Occipital lobe (tissue), 1 donor: ENCODE measurements at regions not wholly inside any gene's neighbourhood (a gene's known extent, or its start where the extent isn't known, plus 50 kb on each side); places are given as distances from the start of the nearest gene placed in this dataset.
"Not testable (repeated sequence)": the region's sequence is repeated elsewhere in the genome, so short reads cannot be mapped to it uniquely, and the experiment has no call there.

ENCODE experiments used
- DNase-seq: peaks from one replicate; lab custom pipeline; 2025; lab: John Stamatoyannopoulos, UW

GRCh38 chr13:50412046-50412617, 396.9 kb downstream of the KCNRG start:
- no peak for DNase-seq

GRCh38 chr13:50414640-50415039, 399.4 kb downstream of the KCNRG start:
- DNase-seq = no peak

DNA sequence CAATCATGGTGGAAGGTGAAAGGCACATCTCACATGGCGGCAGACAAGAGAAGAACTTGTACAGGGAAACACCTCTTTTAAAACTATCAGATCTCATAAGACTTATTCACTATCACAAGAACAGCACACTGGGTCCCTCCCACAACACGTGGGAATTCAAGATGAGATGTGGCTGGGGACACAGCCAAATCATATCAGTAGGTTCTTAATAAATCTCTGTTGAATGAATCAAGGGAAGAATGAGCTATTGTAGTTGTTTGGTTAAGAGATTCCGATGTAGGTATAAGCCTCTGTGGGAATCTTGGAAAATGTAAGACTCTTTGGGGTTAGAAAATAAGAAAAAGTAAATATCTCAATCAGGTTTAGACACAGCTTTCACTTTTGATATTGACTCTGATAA, 400.2 kb downstream of the KCNRG start:
- DNase-seq = no peak

DNA sequence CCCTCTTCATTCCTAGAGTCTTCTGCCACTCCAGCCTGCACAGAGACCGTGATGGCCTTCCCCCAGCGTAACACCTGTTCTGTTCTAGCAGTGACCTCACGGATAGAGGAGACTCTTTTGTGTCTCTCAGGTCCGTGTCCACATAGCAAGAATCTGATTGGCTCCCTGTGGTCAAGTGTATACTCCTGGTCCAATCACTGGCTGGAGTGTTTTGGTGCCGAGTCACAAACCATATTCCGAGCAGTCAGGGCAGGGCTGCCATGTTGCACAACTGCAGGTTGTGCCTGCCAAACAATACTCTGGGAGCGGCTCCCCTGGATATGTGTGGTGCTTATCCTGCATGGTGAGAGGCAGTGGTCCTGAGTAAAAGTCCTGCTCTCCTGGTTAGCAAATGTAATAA, 402.4 kb downstream of the KCNRG start:
- DNase-seq = no peak

DNA sequence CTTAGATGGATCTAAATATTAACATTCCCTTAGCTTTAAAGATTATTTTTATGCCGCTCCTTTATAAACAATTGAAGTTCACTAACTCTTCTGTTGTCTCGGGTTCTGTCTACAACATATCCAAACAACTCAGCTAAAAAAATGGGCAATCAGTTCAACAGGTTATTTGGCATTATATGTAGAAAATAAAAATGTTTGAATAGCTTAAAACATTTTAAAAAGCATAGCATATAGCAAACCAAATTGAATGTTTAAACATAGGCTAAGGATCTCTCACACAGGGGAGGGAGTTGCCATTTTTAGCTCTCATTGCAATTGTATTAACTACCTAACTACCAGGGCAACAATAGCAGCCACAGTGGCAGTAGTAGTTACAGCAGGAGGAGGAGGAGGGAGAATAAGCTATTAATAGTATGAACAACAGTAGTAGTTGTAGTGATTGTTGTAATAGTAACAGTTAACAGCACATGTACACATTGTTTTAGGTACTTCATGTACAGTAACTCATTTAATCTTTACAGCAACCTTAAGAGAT, 404.2 kb downstream of the KCNRG start:
- DNase-seq = no peak

DNA sequence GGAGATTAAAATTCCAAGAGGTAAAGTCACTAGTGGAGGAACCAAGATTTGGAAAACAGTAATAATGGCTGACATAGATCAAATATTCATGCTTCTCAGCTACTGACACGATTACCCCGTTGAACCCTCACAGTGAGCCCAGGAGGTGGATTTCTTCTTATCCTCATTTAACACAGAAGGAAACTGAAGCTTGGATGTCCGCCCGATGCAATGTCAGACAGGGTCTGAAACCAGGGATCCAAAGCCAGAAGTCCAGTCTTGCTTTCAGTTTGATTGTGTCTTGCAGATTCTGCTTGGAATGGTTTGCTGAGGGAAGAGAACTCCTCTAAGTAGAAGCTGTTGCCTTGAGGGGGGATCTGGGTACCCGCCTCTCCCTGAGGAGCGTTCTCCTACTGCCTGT, 404.7 kb downstream of the KCNRG start:
- no peak for DNase-seq

DNA sequence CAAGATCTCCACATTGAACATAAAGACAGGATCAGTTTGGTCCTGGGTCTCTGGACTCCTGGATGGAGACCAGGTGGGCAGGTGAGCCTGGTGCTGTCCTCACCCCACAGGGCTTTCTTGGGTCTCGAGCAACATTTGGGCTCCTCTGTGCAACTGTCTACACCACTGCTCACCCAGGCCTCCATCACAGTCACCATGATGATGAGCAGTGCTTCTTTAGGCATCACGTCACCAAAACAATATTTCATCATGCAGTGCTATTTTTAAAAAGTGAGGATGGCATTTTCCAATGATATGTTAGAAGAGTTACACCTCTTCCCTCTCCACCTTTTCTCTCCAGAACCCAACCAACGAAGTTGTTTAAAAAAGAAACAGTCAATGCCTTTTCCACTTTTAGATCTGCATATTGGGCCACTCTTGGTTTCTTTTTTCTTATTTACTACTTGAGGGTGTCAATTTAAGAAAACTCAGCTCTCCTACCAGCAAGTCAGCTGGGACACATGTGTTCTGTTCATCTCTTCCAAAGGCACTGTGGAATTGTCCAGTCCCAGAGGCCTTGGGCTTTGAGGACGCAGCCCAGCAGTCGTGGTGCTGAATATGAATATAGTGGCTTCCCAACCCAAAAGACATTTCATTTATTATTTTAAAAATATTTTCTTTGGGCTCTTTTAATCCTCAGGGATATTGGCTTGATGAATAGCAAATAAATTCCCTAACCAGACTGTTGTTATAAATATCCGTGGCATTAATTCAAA, 405.7 kb downstream of the KCNRG start:
- DNase-seq = no peak

GRCh38 chr13:50421473-50422130, 406.4 kb downstream of the KCNRG start:
- no peak for DNase-seq

GRCh38 chr13:50422181-50423148, 407.2 kb downstream of the KCNRG start:
- no peak for DNase-seq

- DNase-seq = no peak
Observed at GRCh38 chr13:50424993-50425392, 409.7 kb downstream of the KCNRG start.

DNA sequence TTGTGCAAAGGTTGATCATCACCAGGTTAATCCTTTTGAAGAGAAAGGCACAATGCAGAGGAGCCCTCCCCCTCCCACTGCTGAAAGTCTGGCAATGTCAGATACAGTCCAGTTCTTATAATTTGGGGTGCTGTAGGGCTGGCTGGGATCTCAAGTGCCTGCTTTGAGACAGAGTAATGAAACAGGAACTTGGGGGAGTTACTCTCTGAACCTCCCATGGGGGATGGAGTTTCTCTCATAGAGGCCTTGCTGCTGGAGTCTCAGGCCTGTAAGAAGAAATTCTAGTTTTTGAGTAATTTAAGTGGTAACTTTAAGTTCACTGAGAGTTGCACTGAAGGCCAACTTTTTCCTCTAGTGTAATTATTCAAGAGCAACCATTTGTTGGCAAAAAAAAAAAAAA, 410.5 kb downstream of the KCNRG start:
- DNase-seq = no peak

GRCh38 chr13:50426927-50427326, 411.7 kb downstream of the KCNRG start:
- no peak for DNase-seq

GRCh38 chr13:50427511-50427910, 412.3 kb downstream of the KCNRG start:
- DNase-seq = not testable (repeated sequence)

DNA sequence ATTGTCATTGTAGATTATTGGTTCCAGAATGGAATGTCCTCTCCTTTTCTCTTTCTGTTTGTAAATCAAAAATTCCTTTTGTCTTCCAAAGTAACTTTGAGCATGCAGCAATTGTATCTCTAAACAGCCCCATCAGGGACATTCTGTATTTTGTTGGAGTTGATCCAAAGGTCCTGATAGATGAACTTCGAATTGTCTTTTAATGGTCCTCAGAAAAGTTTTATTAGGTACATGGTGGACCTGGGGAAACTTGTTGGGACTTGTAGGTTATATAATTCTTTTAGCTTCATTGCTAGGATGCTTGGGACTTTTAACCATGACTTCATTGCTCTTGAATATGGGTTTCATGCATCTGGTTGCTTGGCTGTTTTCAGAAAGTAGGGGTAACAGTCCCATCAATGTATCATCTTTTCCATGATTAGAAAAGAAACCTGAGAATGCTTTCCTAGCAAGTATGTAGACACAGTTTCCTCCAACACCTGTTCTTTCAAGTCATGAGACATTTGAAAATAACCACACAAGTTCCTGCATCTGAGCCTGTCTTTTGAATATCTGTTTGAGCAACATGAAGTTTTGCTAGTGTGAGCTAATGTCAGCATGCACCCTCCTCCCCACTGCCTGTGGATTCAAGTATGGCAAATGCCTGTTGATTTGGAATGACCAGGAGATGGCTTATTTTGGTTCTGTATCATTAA, 413.1 kb downstream of the KCNRG start:
- DNase-seq = no peak

DNA sequence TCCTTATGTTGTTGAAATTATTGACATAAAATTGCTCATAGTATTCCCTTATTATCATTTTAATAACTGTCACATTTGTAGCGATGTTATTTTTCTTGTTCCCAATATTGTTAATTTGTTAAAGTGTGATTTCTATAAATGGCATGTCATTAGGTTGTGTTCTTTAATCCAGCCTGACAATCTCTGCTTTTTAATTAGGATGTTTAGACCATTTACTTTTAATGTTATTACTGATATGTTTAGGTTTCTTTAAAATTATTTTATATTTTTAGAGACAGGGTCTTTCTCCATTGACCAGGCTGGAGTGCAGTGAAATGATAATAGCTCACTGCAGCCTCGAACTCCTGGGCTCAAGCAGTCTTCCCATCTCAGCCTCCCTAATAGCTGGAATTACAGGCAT, 408.5 kb downstream of the DLEU7 start:
- no peak for DNase-seq

GRCh38 chr13:50437252-50437651, 406.2 kb downstream of the DLEU7 start:
- no peak for DNase-seq

DNA sequence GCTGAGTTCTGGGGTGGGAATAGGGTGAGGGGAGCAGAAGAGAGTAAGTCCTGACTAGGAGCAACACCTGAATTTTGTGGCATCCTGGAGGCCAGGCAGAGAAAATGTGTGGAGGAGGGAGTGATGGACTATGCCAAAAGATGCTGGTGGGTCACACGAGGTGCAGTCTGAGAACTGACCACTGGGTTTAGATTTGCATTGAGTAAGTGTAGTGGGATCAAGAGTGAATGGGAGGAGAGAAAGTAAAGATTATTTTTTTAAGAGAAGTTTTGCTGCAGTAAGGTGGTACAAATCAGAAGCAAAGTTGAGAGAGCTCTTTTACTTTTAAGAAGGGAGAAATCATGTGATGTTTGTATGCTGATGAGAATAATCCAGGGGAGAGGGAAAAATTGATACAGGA, 405.1 kb downstream of the DLEU7 start:
- DNase-seq = no peak

- no peak for DNase-seq
Observed at GRCh38 chr13:50441130-50441529, 402.4 kb downstream of the DLEU7 start.

DNA sequence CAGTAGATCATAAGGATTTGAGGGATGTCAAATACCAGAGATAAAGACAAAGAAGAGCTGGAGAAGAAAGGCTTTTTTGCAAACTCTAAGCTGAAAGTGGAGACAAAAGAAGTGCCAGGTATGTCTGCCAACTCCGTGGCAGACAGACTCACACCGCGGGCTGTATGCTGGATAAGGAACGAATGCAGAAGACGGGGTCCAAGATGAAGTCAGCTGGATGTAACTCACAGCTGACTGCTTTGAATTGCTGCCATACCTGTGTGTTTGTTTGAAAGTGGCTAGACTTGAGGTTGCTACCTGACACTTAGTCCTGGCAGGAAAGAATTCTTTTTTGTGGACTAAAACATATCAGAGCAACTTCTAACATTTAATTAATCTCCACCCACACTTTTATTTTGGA, 398.8 kb downstream of the DLEU7 start:
- DNase-seq = no peak

GRCh38 chr13:50446611-50447010, 396.9 kb downstream of the DLEU7 start:
- no peak for DNase-seq

- DNase-seq = no peak
Observed at GRCh38 chr13:50448535-50448998, 394.9 kb downstream of the DLEU7 start.
